HG02588 (cell line): ENCODE measurements at regions not wholly inside any gene's neighbourhood (a gene's known extent, or its start where the extent isn't known, plus 50 kb on each side); places are given as distances from the start of the nearest gene placed in this dataset.

Experiments used
- ATAC-seq: cut with Tn5 transposase; IDR thresholded peaks from one replicate; pipeline ENCODE4 v1.9.1; 2021; ENCODE audit warnings: mild to moderate bottlenecking, moderate library complexity; ENCODE audit not compliant: unreplicated experiment

GRCh38 chr12:88801227-88802095 lies 221.2 kb upstream of the KITLG start:
- ATAC-seq = no peak

GRCh38 chr12:88793096-88793495 lies 212.8 kb upstream of the KITLG start:
- ATAC-seq = no peak

- no peak for ATAC-seq
These were observed 210.0 kb upstream of the KITLG start for GRCh38 chr12:88790231-88790630.

GRCh38 chr12:88784166-88784565 lies 203.9 kb upstream of the KITLG start:
- ATAC-seq = no peak

GRCh38 chr12:88782351-88782750 lies 202.1 kb upstream of the KITLG start:
- ATAC-seq = no peak

- ATAC-seq = no peak
These were observed 201.6 kb upstream of the KITLG start for GRCh38 chr12:88781909-88782308.

- no peak for ATAC-seq
These were observed 197.8 kb upstream of the KITLG start for GRCh38 chr12:88778064-88778463.

GRCh38 chr12:88775742-88776151 lies 195.5 kb upstream of the KITLG start:
- no peak for ATAC-seq

- no peak for ATAC-seq
These were observed 187.4 kb upstream of the KITLG start for GRCh38 chr12:88767699-88768098.

GRCh38 chr12:88764781-88765480 lies 184.7 kb upstream of the KITLG start:
- ATAC-seq = no peak

- ATAC-seq = no peak
These were observed 183.3 kb upstream of the KITLG start for GRCh38 chr12:88763536-88764100.

GRCh38 chr12:88758176-88758575 lies 177.9 kb upstream of the KITLG start:
- no peak for ATAC-seq

GRCh38 chr12:88756917-88757316 lies 176.6 kb upstream of the KITLG start:
- ATAC-seq = no peak

GRCh38 chr12:88756153-88756552 lies 175.9 kb upstream of the KITLG start:
- ATAC-seq = no peak

- no peak for ATAC-seq
These were observed 173.4 kb upstream of the KITLG start for GRCh38 chr12:88753707-88754106.

GRCh38 chr12:88753066-88753465 lies 172.8 kb upstream of the KITLG start:
- no peak for ATAC-seq

GRCh38 chr12:88752183-88752582 lies 171.9 kb upstream of the KITLG start:
- no peak for ATAC-seq

GRCh38 chr12:88750867-88751543 lies 170.7 kb upstream of the KITLG start:
- no peak for ATAC-seq

- ATAC-seq = no peak
These were observed 166.1 kb upstream of the KITLG start for GRCh38 chr12:88746386-88746785.

GRCh38 chr12:88743946-88744685 lies 163.8 kb upstream of the KITLG start:
- ATAC-seq = no peak
